ENCODE measurements at regions not wholly inside any gene's neighbourhood (a gene's known extent, or its start where the extent isn't known, plus 50 kb on each side); places are given as distances from the start of the nearest gene placed in this dataset.

DNA sequence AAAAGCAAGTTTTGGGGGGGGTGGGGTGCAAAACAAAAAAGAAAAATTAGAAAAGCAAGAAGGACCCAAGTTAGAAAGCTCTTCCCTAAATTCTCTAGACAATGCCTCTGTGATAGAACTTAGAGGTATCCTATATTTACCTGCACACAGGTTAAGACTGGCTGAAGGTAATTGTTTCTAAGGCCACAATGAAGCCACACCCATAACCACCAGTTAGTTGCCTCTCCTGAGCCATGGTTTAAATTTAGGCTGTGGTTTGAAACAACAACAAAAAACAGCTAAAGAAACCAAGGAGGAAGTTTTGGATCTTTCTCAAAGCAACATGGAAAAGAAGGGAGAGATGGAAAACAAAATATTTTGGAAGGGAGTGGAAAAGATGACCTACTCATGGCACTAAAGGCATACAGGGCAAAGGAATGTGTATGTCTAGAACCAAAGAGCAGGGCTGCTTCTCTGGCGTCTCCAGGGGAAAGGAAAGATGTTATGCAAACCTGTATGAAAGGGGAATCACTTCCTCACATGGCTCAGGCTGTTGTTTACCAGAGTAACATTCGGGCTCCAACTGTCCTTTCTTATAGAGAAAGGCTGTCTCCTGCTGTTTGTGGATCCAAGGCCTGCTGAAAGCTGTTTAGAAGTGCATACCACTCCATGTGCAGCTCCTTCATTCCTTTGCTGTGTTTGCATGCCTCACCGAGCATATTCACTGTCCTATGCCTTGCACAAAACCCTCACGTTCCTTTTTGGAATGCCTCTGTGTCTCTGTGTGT is 408.9 kb upstream of the MPDZ start:
- peak overlapping the region; percentile 0; the same call in 1 of the 2 replicates for H3K9ac ChIP-seq (ENCODE audit: low read depth, low read length)
- H3K4me1 ChIP-seq (ENCODE audit: insufficient read depth, low read length): peaks cover 4% of the 10 kb centered on the region; the same call in 1 of the 2 replicates
- H3K36me3 ChIP-seq (ENCODE audit: insufficient read depth, low read depth, low read length): no peaks in the 10 kb centered on the region
- peaks cover 8% of the 10 kb centered on the region; the same call in 1 of the 2 replicates for H3K9me3 ChIP-seq (ENCODE audit: insufficient read depth, low read depth, low read length)
- H3K27me3 ChIP-seq (ENCODE audit: insufficient read depth, low read length): no peaks in the 10 kb centered on the region
- peak overlapping the region; percentile 18 for H3K27ac ChIP-seq (ENCODE audit: low read length)
- 0 out of 2 replicates have a peak overlapping the region, but pooled peaks have one; percentile 4 for H3K4me3 ChIP-seq (ENCODE audit: low read length)

DNA sequence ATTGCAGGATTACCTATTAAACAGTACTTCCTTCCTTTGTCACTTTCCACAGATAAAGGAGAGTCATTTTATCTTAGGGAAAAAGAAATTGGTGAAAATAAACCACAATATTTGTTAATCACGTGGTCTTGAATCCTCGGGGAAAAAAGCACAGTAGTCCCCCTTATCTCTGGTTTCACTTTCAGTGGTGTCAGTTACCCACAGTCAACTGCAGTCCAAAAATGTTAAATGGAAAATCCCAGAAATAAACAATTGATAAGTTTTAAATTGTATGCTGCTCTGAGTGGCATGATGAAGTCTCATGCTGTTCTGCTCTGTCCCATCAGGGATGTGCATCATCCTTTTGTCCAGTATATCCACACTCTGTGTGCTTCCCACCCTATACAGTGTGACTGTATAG is 405.2 kb upstream of the MPDZ start:
- peaks cover 4% of the 10 kb centered on the region; the same call in 1 of the 2 replicates for H3K4me1 ChIP-seq (ENCODE audit: insufficient read depth, low read length)
- H3K27ac ChIP-seq (ENCODE audit: low read length): no peak overlapping the region
- H3K9ac ChIP-seq (ENCODE audit: low read depth, low read length): no peak overlapping the region
- peaks cover 8% of the 10 kb centered on the region; the same call in 1 of the 2 replicates for H3K9me3 ChIP-seq (ENCODE audit: insufficient read depth, low read depth, low read length)
- H3K4me3 ChIP-seq (ENCODE audit: low read length): no peak overlapping the region
- H3K27me3 ChIP-seq (ENCODE audit: insufficient read depth, low read length): no peaks in the 10 kb centered on the region
- H3K36me3 ChIP-seq (ENCODE audit: insufficient read depth, low read depth, low read length): no peaks in the 10 kb centered on the region

DNA sequence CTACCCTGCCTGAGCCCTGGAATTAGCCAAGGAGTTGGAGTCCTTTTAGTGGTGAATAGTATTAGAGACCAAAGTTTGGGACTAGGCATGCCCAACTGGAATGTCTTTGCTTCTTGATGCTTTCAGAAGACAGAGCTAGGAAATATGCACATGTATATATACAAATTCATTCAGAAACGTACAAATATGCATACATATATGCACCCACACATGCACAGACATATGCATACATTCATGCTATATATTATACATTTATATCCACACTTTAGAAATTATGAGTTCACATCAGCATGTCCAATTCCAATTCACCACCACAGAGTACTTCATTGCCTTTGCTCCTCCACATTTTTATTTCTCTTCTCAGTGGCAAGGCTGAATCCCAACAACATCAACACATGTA is 398.3 kb upstream of the MPDZ start:
- H3K27me3 ChIP-seq (ENCODE audit: insufficient read depth, low read length): no peaks in the 10 kb centered on the region
- H3K27ac ChIP-seq (ENCODE audit: low read length): no peak overlapping the region
- H3K4me1 ChIP-seq (ENCODE audit: insufficient read depth, low read length): no peaks in the 10 kb centered on the region; the same call in 1 of the 2 replicates
- H3K4me3 ChIP-seq (ENCODE audit: low read length): no peak overlapping the region
- H3K9ac ChIP-seq (ENCODE audit: low read depth, low read length): no peak overlapping the region
- H3K9me3 ChIP-seq (ENCODE audit: insufficient read depth, low read depth, low read length): no peaks in the 10 kb centered on the region
- no peaks in the 10 kb centered on the region for H3K36me3 ChIP-seq (ENCODE audit: insufficient read depth, low read depth, low read length)

DNA sequence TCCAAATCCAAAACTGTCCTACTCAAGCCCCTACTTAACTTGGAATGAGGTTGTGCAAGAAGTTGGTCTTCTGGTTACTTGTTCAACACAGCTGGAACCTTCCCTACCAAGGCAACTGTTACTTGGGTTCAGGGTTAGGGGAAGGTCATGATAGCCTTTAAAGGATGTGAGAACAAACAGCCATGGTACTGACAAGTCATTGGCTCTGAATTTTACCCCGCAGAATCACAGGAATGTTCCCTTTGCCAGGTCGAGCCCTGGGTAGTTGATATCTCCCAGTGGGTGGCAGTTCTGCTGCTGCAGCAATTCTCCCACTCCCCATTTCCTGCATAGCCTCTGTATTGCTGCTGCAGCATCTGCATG is 396.1 kb upstream of the MPDZ start:
- H3K36me3 ChIP-seq (ENCODE audit: insufficient read depth, low read depth, low read length): no peaks in the 10 kb centered on the region
- H3K9ac ChIP-seq (ENCODE audit: low read depth, low read length): no peak overlapping the region
- H3K4me3 ChIP-seq (ENCODE audit: low read length): no peak overlapping the region
- H3K27me3 ChIP-seq (ENCODE audit: insufficient read depth, low read length): no peaks in the 10 kb centered on the region
- no peak overlapping the region for H3K27ac ChIP-seq (ENCODE audit: low read length)
- H3K4me1 ChIP-seq (ENCODE audit: insufficient read depth, low read length): no peaks in the 10 kb centered on the region; the same call in 1 of the 2 replicates
- H3K9me3 ChIP-seq (ENCODE audit: insufficient read depth, low read depth, low read length): no peaks in the 10 kb centered on the region

DNA sequence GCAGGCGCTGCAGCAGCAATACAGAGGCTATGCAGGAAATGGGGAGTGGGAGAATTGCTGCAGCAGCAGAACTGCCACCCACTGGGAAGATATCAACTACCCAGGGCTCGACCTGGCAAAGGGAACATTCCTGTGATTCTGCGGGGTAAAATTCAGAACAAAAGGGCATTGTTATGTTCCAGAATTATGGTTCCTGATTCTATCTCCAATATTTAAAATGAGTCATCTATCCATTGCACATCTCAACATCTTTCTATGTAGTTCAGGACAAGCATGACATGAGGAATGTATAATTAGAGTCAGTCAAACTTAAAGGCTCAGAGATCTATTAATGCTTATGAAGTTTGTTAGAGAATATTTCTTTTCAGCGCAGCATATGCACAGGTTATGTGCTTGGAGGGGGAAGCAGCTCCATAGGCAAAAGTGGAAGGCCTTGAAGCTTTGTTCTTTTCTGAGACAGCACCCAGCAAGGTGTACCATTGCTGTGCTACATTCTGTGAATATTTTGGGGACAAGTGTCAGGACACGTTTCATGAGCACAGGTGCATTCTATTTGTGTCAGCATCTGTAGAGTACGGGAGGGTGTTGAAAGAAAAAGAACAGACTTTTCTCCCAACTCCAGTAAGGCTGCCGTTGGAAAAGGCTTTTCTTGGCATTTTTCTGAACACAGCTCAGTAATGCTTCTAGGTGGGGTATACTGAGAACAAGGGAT is 395.6 kb upstream of the MPDZ start:
- Histone ChIP-seq H3K4me3 (ENCODE audit: low read length) (no peak overlapping the region), H3K9ac (ENCODE audit: low read depth, low read length) (no peak overlapping the region), H3K9me3 (ENCODE audit: insufficient read depth, low read depth, low read length) (no peaks in the 10 kb centered on the region), H3K4me1 (ENCODE audit: insufficient read depth, low read length) (no peaks in the 10 kb centered on the region; the same call in 1 of the 2 replicates), H3K27ac (ENCODE audit: low read length) (no peak overlapping the region), H3K36me3 (ENCODE audit: insufficient read depth, low read depth, low read length) (no peaks in the 10 kb centered on the region), H3K27me3 (ENCODE audit: insufficient read depth, low read length) (no peaks in the 10 kb centered on the region)

DNA sequence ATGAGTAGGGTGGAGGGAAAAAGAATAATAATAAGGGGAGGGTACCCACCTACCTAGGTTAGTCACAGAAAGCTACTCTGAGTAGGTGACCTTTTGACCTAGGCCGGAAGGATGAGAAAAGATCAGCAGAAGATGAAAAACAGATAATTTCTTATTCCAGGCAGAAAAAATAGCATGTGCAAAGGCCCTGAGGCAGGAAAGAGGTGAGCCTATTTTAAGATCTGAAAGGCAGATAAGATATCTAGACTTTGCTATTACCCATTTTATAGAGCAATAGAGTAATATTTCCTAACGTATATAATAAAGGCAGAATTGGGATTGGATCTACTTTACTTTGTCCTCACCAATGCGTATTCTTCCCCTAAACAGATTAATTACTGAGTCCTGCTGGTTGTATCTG is 393.9 kb upstream of the MPDZ start:
- Histone ChIP-seq H3K9ac (ENCODE audit: low read depth, low read length) (no peak overlapping the region), H3K36me3 (ENCODE audit: insufficient read depth, low read depth, low read length) (no peaks in the 10 kb centered on the region), H3K9me3 (ENCODE audit: insufficient read depth, low read depth, low read length) (peaks cover 7% of the 10 kb centered on the region; the same call in 1 of the 2 replicates), H3K27ac (ENCODE audit: low read length) (no peak overlapping the region), H3K4me3 (ENCODE audit: low read length) (no peak overlapping the region), H3K4me1 (ENCODE audit: insufficient read depth, low read length) (no peaks in the 10 kb centered on the region; the same call in 1 of the 2 replicates), H3K27me3 (ENCODE audit: insufficient read depth, low read length) (no peaks in the 10 kb centered on the region)

DNA sequence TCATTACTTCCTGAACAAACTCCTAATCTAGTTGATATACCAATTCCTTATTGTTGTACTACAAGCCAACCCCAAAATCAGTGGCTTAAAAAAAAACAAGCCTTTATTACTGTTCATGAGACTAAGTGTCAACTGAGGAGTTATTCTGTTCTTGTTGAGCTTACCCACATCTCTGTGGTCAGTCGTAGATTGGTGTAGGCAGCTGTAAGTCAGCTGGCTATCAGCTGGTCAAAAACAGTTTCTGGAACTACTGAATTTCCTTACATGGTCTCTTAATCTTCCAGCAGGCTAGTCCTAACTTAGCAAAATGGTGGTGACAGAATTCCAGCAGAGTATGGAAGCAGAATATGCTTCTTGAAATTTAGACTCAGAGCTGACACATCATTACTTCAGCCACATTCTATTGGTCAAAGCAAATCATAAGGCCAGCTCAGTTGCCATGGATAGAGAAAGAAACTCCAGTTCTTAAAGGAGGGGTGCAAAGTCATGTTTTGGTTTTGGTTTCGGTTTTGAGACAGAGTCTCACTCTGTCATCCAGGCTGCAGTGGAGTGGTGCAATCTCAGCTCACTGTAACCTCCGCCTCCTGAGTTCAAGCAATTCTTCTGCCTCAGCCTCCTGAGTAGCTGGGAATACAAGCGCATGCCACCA is 386.1 kb upstream of the MPDZ start:
- H3K27ac ChIP-seq (ENCODE audit: low read length): no peak overlapping the region
- H3K27me3 ChIP-seq (ENCODE audit: insufficient read depth, low read length): no peaks in the 10 kb centered on the region
- no peaks in the 10 kb centered on the region for H3K4me1 ChIP-seq (ENCODE audit: insufficient read depth, low read length)
- no peaks in the 10 kb centered on the region for H3K36me3 ChIP-seq (ENCODE audit: insufficient read depth, low read depth, low read length)
- H3K4me3 ChIP-seq (ENCODE audit: low read length): no peak overlapping the region
- no peak overlapping the region for H3K9ac ChIP-seq (ENCODE audit: low read depth, low read length)
- H3K9me3 ChIP-seq (ENCODE audit: insufficient read depth, low read depth, low read length): peaks cover 7% of the 10 kb centered on the region; the same call in 1 of the 2 replicates

- Histone ChIP-seq H3K9me3 (ENCODE audit: insufficient read depth, low read depth, low read length) (no peaks in the 10 kb centered on the region), H3K9ac (ENCODE audit: low read depth, low read length) (no peak overlapping the region), H3K4me3 (ENCODE audit: low read length) (no peak overlapping the region), H3K4me1 (ENCODE audit: insufficient read depth, low read length) (no peaks in the 10 kb centered on the region), H3K27me3 (ENCODE audit: insufficient read depth, low read length) (no peaks in the 10 kb centered on the region), H3K27ac (ENCODE audit: low read length) (no peak overlapping the region), H3K36me3 (ENCODE audit: insufficient read depth, low read depth, low read length) (no peaks in the 10 kb centered on the region)
Observed at GRCh38 chr9:13661014-13661413, 381.5 kb upstream of the MPDZ start.

GRCh38 chr9:13651969-13652663 is 372.6 kb upstream of the MPDZ start:
- Histone ChIP-seq H3K9ac (ENCODE audit: low read depth, low read length) (no peak overlapping the region), H3K4me3 (ENCODE audit: low read length) (no peak overlapping the region), H3K27ac (ENCODE audit: low read length) (no peak overlapping the region), H3K27me3 (ENCODE audit: insufficient read depth, low read length) (no peaks in the 10 kb centered on the region), H3K9me3 (ENCODE audit: insufficient read depth, low read depth, low read length) (no peaks in the 10 kb centered on the region), H3K4me1 (ENCODE audit: insufficient read depth, low read length) (no peaks in the 10 kb centered on the region), H3K36me3 (ENCODE audit: insufficient read depth, low read depth, low read length) (no peaks in the 10 kb centered on the region)

DNA sequence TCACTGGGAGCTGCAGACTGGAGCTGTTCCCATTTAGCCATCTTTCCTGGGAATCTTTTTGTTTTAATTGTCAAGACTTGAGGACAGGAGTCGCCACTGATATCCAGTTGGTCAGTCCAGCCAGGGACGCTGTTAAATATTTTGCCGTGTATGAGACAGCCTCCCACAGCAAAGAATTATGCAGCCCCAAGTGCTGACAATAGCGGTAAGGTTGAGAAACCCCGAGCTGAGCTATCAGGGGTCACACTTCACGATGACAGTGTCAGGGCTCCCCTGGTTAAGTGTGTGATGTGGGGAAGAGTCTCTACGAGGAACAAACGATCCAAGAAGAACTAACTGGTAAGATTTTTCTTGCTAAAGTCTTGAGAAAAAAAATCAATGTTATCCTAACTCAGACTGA is 372.0 kb upstream of the MPDZ start:
- H3K4me3 ChIP-seq (ENCODE audit: low read length): no peak overlapping the region
- no peak overlapping the region for H3K9ac ChIP-seq (ENCODE audit: low read depth, low read length)
- no peaks in the 10 kb centered on the region for H3K9me3 ChIP-seq (ENCODE audit: insufficient read depth, low read depth, low read length)
- H3K27ac ChIP-seq (ENCODE audit: low read length): no peak overlapping the region
- no peaks in the 10 kb centered on the region for H3K4me1 ChIP-seq (ENCODE audit: insufficient read depth, low read length)
- no peaks in the 10 kb centered on the region for H3K27me3 ChIP-seq (ENCODE audit: insufficient read depth, low read length)
- H3K36me3 ChIP-seq (ENCODE audit: insufficient read depth, low read depth, low read length): no peaks in the 10 kb centered on the region

GRCh38 chr9:13648676-13649075 is 369.2 kb upstream of the MPDZ start:
- no peaks in the 10 kb centered on the region for H3K36me3 ChIP-seq (ENCODE audit: insufficient read depth, low read depth, low read length)
- no peaks in the 10 kb centered on the region for H3K9me3 ChIP-seq (ENCODE audit: insufficient read depth, low read depth, low read length)
- H3K9ac ChIP-seq (ENCODE audit: low read depth, low read length): no peak overlapping the region
- no peak overlapping the region for H3K27ac ChIP-seq (ENCODE audit: low read length)
- H3K4me1 ChIP-seq (ENCODE audit: insufficient read depth, low read length): no peaks in the 10 kb centered on the region
- no peaks in the 10 kb centered on the region for H3K27me3 ChIP-seq (ENCODE audit: insufficient read depth, low read length)
- no peak overlapping the region for H3K4me3 ChIP-seq (ENCODE audit: low read length)
